ENCODE measurements at regions not wholly inside any gene's neighbourhood (a gene's known extent, or its start where the extent isn't known, plus 50 kb on each side); places are given as distances from the start of the nearest gene placed in this dataset.

- TF ChIP-seq CTCF (IDR thresholded peaks at IDR 0.05; ENCODE audit: low read depth, low read length) (no peak), MYC (IDR thresholded peaks at IDR 0.05; ENCODE audit: low read depth, low read length) (no peak), POLR2A (IDR thresholded peaks at IDR 0.05; ENCODE audit: extremely low read depth, insufficient read length) (no peak)
These were observed 151.2 kb downstream of the RNF144B start for GRCh38 chr6:18538315-18538714.
